NCI-H446 (cell line): ENCODE measurements at regions not wholly inside any gene's neighbourhood (a gene's known extent, or its start where the extent isn't known, plus 50 kb on each side); places are given as distances from the start of the nearest gene placed in this dataset.
A peak's percentile ranks its signal among the peaks of the same experiment; 100 is the strongest.

ENCODE experiments used
- DNase-seq, 2 experiments: peaks; one replicate each; lab custom pipeline; 2025; lab: John Stamatoyannopoulos, UW

DNA sequence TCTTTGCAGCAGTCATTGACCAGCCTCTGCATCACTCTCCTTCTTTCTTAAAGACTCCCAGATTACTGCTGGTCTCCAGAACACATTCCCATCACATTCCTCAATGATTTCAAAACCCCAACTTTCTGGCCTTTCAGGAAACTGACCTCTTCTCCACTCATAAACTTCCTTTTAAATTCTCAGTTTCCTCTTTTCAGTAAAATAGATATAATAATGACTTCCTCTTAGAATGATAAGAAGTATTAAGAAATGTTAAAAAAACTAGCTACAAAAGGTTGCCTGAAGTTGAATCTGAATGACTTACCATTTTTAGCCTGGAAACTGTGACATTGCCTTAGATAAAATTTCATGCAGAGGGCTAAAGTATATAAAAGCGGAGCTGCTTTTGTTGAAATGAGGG is 239.3 kb downstream of the OGFRL1 start:
- no peak for DNase-seq

GRCh38 chr6:71529026-71529425 is 240.4 kb downstream of the OGFRL1 start:
- no peak for DNase-seq

DNA sequence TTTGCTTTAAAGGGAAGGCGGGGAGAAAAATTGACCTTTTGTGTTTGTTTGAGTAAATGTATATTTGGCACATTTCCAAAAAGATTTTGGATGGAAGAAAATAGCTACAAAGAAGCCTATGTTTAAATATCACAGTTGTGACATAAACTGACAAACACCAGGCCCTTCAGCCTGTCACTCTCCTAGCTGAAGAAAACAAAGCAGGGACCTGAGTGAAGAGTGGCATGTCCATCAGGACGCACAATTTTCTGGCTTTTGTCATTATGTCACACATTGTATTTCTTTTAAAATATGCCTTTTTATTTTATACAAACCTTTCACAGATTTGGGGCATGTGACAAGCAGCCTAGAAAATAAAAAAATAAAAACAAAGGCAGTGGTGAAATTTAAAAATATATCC is 241.2 kb downstream of the OGFRL1 start:
- no peak for DNase-seq

DNA sequence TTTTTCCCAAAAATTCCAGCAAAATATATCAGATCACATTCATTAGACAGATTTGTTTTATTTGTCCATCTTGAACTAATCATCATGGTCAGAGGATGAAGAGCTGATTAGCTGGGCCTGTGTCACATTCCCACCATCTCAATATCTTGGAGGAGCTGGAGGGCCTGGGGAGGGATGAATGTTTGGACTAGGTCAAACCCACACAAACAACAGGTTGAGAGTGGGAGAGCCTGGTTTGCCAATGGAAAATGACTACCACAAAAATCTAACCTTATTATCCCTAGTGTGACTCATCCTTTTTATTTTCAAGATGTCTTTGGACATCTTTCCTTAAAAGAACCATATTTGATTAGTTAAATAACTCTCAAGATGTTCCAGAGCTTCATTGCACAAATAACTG is 242.4 kb downstream of the OGFRL1 start:
- no peak for DNase-seq

GRCh38 chr6:71531841-71532240 is 243.2 kb downstream of the OGFRL1 start:
- no peak for DNase-seq

GRCh38 chr6:71533939-71534379 is 245.3 kb downstream of the OGFRL1 start:
- peak; percentile 39 to 63 for DNase-seq

GRCh38 chr6:71534921-71535320 is 246.3 kb downstream of the OGFRL1 start:
- no peak for DNase-seq

DNA sequence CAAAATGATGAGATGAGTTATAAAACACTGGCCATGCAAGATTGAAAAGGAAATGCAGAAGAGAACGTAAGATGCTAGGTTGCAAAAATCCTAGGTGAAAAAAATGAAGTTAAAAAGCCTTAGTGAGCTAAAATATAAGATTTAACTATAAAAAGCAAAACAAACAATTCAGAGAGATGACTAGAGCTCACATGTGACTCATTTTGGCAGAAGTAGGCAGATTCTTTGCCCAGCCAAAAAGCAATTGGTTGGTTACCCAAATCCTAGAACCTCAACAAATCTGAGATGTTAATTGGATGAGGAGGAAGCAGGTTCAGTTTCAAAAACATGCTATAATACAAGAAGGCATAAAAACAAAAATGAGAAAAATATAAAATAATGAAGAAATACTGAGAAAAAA is 249.1 kb downstream of the OGFRL1 start:
- DNase-seq = peak in 1 of 2 experiments; percentile 61

DNA sequence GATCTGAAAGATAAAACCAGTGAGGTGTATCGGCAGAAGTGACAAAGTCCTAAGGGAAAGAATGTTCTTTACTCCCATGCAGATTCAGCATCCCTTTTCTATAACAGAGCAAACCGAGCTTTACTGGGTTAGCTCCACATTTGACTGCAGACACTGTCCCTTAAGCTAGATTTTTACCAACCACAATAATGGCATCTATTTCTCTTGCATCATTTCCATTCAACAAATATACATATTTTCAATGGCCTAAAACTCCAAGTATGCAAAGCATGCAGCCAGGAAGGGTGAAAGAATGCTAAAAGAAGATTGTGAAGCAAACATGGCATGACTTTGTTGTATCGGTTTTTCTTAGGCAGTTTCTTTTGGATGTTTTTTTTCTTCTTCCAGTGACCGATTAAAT is 255.4 kb downstream of the OGFRL1 start:
- no peak for DNase-seq

DNA sequence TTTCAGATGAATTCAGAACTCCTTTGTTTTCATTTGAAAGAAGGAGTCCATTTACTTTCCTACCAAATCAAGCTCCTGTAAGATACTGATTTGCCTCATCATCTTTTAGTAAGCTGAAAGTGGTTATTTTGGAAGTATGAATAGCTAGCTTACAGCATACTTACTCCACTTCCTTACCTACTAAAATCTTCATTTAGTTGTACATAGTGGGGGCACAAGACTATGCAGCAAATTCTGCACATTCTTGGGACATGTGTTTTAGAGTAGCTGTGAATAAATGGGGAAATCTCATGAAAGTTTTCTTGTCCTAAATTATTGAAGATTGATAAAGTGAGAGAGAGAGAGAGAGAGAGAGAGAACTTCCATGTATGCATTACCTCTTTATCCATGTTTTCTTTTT is 256.3 kb downstream of the OGFRL1 start:
- DNase-seq = no peak

DNA sequence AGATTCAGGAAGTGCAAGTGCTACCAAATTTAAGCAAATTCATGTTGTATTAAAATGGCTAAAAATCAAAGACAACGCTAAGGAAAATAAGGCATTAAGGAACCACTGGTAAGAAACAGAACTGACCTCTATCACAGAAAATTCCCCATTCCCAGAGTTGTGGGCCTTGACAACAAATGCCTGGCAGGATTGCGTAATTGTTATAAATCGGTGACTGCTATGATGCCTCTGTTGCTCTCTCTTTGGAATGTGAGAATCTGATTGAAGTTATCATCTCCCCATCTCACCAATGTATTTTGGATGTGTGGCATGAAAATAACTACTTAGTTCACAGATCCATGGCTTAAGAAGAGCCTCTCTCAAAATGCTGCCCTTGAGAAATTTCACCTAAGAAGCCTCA is 257.3 kb downstream of the OGFRL1 start:
- DNase-seq = no peak

GRCh38 chr6:71551798-71552197 is 263.2 kb downstream of the OGFRL1 start:
- no peak for DNase-seq

- DNase-seq = no peak
Observed at GRCh38 chr6:71556141-71556540, 267.5 kb downstream of the OGFRL1 start.

DNA sequence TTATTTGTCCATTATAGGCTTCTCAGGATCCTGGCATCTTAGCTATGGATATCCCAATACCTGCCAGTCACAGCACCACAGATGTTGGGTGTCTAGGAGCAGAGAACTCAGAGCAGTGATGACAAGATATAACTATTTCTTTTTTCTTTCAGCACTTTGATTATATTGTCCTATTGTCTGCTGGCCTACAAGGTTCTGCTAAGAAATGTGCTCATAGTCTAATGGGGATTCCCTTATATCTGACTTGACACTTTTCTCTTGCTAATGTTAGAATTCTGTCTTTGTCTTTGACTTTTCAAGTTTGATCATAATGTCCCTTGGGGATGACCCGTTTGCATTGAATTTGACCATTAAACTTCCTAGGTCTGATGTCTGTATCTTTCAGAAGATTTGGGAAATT is 270.4 kb downstream of the OGFRL1 start:
- no peak for DNase-seq

GRCh38 chr6:71567562-71567961 is 279.0 kb downstream of the OGFRL1 start:
- no peak for DNase-seq

DNA sequence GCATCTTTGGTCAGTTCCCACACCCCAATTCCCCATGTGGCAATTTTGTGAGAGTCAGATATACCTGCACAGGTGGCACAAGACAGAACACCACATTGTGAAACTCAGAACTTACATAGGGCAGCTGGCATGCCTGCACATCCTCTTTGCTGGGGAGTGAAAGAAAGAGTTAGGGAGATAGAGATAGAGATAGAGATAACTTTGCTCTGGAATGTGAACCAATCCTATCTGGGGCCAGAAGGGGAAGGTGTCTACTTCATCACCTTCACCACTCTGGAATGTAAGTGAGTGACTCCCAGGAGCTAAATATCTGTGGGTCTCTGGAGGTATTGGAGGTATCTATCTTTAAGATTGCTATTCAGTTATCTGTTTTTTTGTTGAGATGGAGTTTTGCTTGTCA is 289.2 kb downstream of the OGFRL1 start:
- no peak for DNase-seq

DNA sequence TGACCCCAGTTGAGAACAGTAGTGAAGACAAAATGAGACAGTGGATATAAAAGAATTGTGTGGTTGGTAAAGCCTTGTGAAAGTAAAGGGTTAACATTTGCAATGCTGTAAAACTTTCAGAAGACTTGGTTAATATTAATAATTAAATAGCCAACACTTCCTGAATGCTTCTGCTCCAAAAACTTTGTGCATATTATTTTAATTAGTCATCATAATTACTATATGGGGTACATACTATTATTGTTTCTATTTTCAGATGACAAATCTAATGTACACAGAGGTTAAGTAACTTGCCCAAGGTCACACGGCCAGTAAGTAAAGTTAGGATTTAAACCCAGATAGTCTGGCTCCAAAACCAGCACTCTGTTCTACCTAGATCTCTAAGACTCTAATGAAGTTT is 291.3 kb downstream of the OGFRL1 start:
- no peak for DNase-seq

DNA sequence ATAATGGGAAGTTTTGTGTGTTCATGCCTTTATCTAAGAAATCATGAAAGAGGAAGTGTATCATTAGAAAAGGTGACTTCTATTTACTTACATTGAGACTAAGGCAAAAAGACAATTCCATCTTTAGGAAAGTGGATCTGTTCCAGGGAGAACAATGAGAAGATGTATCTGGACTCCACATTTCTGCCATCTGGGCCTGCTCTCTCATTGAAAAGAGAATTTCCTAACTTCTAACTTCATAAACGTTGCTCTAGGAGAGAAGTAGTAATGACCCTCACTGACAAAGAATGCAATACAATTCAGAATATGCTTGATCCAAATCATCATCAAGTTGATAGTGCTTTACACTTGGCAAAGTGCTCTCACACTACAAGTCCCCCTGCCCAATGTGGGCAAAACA is 294.2 kb downstream of the OGFRL1 start:
- no peak for DNase-seq

GRCh38 chr6:71584712-71585436 is 296.3 kb downstream of the OGFRL1 start:
- no peak for DNase-seq

- DNase-seq = no peak
Observed at GRCh38 chr6:71585472-71585871, 296.9 kb downstream of the OGFRL1 start.

DNA sequence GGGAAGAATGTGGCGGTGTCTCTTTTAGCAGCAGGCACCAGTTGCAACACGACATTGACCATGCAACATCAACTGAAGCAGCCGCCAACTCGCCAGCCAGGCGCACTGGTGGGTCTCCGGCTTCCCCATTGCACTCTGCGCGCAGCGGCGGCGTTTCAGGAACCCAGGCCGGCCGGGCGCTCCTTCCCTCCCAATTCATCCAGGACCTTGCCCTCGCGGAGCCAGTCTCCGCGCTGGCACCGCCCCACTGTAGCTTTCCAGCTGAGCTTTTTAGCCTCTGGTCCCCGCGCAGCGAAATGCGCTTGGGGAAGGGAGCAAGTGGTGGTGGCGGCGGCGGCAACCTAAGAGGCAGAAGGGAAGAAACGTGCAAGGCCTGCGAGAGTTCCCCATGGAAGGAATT is 297.9 kb upstream of the RIMS1 start:
- DNase-seq = no peak

DNA sequence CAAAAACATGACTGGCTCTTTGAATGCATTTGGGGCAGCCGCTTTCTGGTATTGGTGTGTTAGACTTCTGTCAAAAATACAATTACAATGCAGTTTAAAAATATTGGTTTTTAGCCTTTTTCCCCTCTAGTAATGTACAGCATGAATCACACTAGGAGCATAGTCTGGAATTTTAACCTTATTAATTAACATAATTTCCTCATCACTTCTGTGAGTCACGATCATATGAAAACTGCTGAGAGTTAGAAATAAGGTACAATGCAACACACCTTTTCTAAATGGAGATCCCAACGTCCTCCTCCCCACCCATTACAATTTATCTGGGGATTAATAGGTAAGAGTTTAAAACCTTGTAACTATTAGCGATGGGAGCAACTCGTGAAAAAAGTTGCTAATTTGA is 297.1 kb upstream of the RIMS1 start:
- DNase-seq = no peak

GRCh38 chr6:71592643-71593042 is 293.7 kb upstream of the RIMS1 start:
- DNase-seq = no peak

DNA sequence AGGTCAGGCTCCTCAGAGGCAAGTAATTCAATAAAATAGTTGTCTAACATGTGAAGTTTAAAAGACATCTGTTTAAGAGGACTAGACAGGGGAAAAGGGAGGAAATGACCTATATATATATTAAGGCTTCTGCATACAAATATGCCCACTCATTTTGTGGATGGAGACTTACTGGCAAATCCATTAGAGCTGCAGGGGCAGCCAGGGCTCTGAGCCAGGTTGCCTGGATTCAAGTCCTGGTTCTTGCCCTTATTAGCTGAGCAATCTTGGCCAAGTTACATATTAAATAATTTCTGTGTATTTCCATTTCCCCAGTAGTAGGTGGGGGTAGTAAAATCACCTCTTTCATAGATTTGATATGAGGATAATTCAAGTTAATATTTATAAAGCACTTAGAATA is 287.0 kb upstream of the RIMS1 start:
- peak; percentile 43 to 85 for DNase-seq
